ENCODE measurements at regions not wholly inside any gene's neighbourhood (a gene's known extent, or its start where the extent isn't known, plus 50 kb on each side); places are given as distances from the start of the nearest gene placed in this dataset.

- Histone ChIP-seq H3K4me3 (no peak overlapping the region), H3K9me3 (no peaks in the 10 kb centered on the region), H3K4me1 (ENCODE audit: low read depth) (no peaks in the 10 kb centered on the region), H3K36me3 (ENCODE audit: low read depth) (no peaks in the 10 kb centered on the region)
- no peak for TF ChIP-seq CTCF (IDR thresholded peaks at IDR 0.05)
- DNase-seq, result no peak
- intact Hi-C loops (cut with DNase I, micrococcal nuclease), result no loop called here
- ATAC-seq, result no peak
Observed at GRCh38 chr10:130519791-130520190, 383.6 kb downstream of the GLRX3 start.

- ATAC-seq (no peak), DNase-seq (no peak)
- TF ChIP-seq CTCF (IDR thresholded peaks at IDR 0.05), result no peak
- H3K4me1 ChIP-seq (ENCODE audit: low read depth), result no peaks in the 10 kb centered on the region
- H3K9me3 ChIP-seq, result peaks cover 2% of the 10 kb centered on the region
- no peaks in the 10 kb centered on the region for H3K36me3 ChIP-seq (ENCODE audit: low read depth)
- H3K4me3 ChIP-seq, result no peak overlapping the region
- intact Hi-C loops (cut with DNase I, micrococcal nuclease), result no loop called here
Observed at GRCh38 chr10:130531312-130531711, 395.1 kb downstream of the GLRX3 start.

- TF ChIP-seq CTCF (IDR thresholded peaks at IDR 0.05), result no peak
- no peak overlapping the region for H3K4me3 ChIP-seq
- H3K4me1 ChIP-seq (ENCODE audit: low read depth), result no peaks in the 10 kb centered on the region
- no peak for DNase-seq
- intact Hi-C loops (cut with DNase I, micrococcal nuclease), result no loop called here
- no peaks in the 10 kb centered on the region for H3K36me3 ChIP-seq (ENCODE audit: low read depth)
- ATAC-seq, result no peak
- H3K9me3 ChIP-seq, result peaks cover 5% of the 10 kb centered on the region
Observed at GRCh38 chr10:130541090-130541489, 404.9 kb downstream of the GLRX3 start.

- H3K9me3 ChIP-seq, result peaks cover 5% of the 10 kb centered on the region
- ATAC-seq (no peak), DNase-seq (no peak)
- intact Hi-C loops (cut with DNase I, micrococcal nuclease), result no loop called here
- H3K36me3 ChIP-seq (ENCODE audit: low read depth), result no peaks in the 10 kb centered on the region
- no peak overlapping the region for H3K4me3 ChIP-seq
- TF ChIP-seq CTCF (IDR thresholded peaks at IDR 0.05), result no peak
- no peaks in the 10 kb centered on the region for H3K4me1 ChIP-seq (ENCODE audit: low read depth)
Observed at GRCh38 chr10:130542761-130543160, 406.6 kb downstream of the GLRX3 start.

- Histone ChIP-seq H3K4me3 (no peak overlapping the region), H3K36me3 (ENCODE audit: low read depth) (no peaks in the 10 kb centered on the region), H3K4me1 (ENCODE audit: low read depth) (no peaks in the 10 kb centered on the region), H3K9me3 (peaks cover 5% of the 10 kb centered on the region)
- ATAC-seq (no peak), DNase-seq (no peak)
- TF ChIP-seq CTCF (IDR thresholded peaks at IDR 0.05), result no peak
- intact Hi-C loops (cut with DNase I, micrococcal nuclease), result no loop called here
Observed at GRCh38 chr10:130543794-130544193, 407.6 kb downstream of the GLRX3 start.

GRCh38 chr10:130545122-130545521, 408.9 kb downstream of the GLRX3 start:
- intact Hi-C loops (cut with DNase I, micrococcal nuclease), result no loop called here
- no peak overlapping the region for H3K4me3 ChIP-seq
- H3K36me3 ChIP-seq (ENCODE audit: low read depth), result no peaks in the 10 kb centered on the region
- ATAC-seq (no peak), DNase-seq (no peak)
- TF ChIP-seq CTCF (IDR thresholded peaks at IDR 0.05), result no peak
- H3K4me1 ChIP-seq (ENCODE audit: low read depth), result no peaks in the 10 kb centered on the region
- peaks cover 2% of the 10 kb centered on the region for H3K9me3 ChIP-seq
